HG03064 (cell line): ENCODE measurements at regions not wholly inside any gene's neighbourhood (a gene's known extent, or its start where the extent isn't known, plus 50 kb on each side); places are given as distances from the start of the nearest gene placed in this dataset.

Experiments
- ATAC-seq: cut with Tn5 transposase; IDR thresholded peaks from one replicate; pipeline ENCODE4 v1.9.1; 2021; ENCODE audit warnings: low read depth; ENCODE audit not compliant: unreplicated experiment

- no peak for ATAC-seq
Observed at GRCh38 chr18:60753753-60754152, 381.2 kb upstream of the MC4R start.

- no peak for ATAC-seq
Observed at GRCh38 chr18:60754413-60755009, 381.9 kb upstream of the MC4R start.

GRCh38 chr18:60755134-60755533 is 382.6 kb upstream of the MC4R start:
- ATAC-seq, result no peak

- no peak for ATAC-seq
Observed at GRCh38 chr18:60775978-60776377, 403.4 kb upstream of the MC4R start.

DNA sequence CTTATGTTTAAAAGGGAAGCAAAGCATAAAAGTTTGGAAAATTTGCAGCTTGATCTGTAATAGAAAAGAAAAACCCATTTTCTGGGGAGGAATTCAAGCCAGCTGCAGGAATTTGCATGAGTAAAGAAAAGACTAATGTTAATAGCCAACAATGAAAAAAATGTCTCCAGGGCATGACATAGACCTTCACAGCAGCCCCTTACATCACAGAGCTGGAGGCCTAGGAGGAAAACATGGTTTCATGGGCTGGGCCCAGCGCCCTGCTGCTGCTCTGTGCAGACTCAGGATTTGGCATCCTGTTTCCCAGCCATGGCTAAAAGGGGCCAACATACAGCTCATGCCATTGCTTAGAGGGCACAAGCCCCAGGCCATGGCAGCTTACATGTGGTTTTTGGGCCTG is 411.6 kb upstream of the MC4R start:
- ATAC-seq, result no peak

DNA sequence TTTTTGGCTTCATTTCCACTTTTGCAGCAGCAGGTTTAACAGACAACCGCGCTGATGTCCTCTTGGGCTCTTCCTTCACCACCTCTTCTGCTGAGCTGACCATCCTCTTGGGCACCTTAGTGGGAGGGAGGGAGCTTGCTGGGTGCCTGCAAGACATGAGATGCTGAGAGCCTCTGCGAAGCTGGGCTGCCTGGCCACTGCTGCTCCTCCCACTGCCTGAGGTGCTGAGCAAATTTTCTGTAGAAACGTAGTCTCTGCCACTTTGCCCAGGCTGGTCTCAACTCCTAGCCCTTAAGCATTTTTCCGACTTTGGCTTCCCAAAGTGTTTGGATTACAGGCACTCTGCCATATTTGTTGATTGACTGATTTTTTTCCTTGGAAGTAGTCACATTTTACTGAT is 422.2 kb upstream of the MC4R start:
- ATAC-seq, result no peak

DNA sequence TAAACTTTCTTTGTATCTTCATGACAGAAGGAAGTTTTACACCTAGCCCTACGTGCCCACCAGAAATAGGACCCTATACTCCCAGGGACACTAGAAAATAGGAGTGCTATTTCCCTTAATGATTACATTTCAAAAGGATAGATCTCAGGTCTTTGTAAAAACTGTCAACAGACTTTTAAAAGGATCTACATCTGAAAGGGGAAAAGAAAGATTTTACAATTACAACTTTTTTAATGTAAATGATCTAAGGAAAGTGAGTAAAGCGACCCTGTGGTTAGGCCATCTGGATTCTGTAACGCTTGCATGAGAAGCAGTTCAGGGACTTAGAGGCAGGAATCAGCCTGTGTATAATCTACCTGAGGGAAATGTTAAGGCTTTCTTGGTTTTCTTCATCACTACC is 431.8 kb upstream of the MC4R start:
- ATAC-seq, result no peak

- ATAC-seq, result no peak
Observed at GRCh38 chr18:60809937-60810336, 437.4 kb upstream of the MC4R start.

GRCh38 chr18:60812921-60813320 is 440.3 kb upstream of the MC4R start:
- ATAC-seq, result no peak

- no peak for ATAC-seq
Observed at GRCh38 chr18:60826346-60826745, 453.8 kb upstream of the MC4R start.

GRCh38 chr18:60831971-60832370 is 459.4 kb upstream of the MC4R start:
- no peak for ATAC-seq

GRCh38 chr18:60838677-60839076 is 466.1 kb upstream of the MC4R start:
- no peak for ATAC-seq

- ATAC-seq, result no peak
Observed at GRCh38 chr18:60846396-60846795, 473.8 kb upstream of the MC4R start.

DNA sequence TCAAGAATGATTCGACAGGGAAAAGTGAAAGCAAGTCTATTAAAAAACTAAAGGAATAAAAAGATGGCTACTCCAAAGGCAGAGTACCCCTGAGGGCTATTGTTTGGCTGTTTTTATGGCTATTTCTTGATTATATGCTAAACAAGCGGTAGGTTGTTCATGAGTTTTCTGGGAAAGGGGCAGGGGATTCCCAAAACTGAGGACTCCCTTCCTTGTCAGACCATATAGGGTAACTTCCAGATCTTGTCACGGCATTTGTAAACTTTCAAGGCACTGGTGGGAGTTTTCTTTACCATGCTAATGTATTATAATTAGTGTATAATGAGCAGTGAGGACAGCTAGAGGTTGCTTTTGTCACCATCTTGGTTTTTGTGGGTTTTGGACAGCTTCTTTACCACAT is 474.9 kb upstream of the MC4R start:
- ATAC-seq, result no peak

GRCh38 chr18:60861575-60861974 is 471.7 kb upstream of the CDH20 start:
- no peak for ATAC-seq

DNA sequence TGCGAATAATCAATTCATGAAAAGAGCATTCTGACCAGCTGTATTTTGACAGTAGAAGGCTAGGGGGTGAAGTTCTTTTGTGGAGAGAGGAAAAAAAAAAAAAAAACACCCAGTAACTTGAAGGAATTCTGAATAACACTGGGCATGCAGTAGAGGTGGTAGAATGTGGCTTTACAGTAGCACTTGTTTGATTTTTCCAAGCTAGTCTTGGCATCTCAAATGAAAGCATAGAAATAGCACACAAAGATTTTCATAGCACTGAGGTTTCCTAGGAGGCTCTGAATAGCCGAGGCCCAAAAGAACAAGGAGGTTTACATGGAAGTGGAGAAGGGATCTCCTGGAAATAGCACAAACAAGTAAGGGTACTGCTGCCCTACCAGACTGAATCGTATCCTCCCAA is 470.2 kb upstream of the CDH20 start:
- ATAC-seq, result no peak

DNA sequence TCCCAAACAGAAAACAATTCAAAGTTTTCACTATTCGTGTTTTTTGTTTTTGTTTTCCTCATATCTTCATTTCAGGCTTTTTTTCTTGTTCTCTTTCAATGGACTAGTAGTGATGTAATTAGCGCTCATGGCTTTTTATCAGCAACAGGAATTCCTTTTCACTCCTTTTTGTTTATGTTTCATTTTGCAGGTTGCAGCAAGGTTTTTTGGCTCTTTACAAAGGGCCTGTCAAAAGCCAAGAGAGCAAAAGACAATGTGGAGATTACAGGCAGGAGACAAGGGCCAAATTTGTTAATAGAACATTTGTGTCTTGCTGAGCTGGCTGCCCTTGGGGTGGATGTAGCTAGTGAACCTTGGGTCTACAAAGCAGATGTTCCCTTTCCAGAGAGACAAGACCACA is 467.4 kb upstream of the CDH20 start:
- ATAC-seq, result no peak

DNA sequence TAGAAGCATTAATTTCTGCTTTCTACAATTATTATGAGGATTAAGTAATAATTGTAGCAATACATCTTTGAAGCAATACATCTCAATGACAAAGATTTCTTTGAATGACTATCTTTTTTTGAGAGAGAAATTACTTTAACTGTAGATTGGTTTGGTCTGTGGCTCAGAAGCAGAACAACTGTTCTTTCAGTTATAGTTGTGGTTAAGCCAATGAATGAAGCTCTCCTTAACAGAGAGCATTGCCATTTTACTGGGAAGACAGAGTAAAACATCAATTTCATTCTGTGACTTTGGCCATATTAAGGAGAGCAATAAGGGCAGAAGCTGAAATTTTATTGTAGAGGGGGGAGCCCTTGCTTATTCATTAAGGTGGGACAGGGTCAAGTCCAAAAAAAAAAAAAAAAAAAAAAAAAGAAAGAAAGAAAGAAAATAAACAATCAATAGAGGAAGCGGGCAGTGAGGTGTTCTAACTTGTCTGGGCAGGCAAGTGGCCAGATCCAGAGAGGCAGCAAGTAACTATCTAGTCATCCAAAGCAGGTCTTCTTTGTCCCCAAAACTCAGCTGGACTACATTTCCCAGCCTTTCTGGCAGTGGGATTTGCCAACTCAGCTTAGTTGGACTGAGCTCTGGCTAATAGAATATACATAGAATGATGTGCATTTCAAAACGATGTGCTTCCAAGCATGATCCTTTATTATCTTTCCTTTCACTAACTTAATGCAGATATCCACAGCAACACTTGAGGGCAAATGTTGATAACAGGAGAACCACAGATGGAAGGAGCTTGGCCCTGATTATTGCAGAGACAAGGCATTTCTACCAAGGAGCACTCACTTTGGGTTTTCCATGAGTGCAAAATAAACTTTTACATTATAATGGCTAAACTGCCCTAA is 462.7 kb upstream of the CDH20 start:
- ATAC-seq, result no peak

DNA sequence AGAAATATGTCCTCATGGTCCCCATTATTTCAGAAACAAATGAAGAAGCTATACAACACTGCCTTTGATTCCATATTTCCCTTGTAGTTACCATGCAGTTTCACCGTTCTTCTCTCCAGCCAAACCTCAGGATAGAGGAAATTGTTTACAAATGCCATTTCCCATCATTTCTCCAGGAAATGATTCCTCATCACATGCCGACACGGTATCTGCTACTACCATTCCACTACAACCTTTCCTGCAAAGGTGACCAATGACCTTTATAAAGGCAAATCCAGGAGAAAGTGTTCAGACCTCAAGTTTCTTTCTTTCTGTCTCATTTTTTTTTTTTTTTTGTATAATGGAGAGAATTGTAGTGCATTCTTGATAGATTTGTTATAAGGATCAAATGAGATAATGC is 460.8 kb upstream of the CDH20 start:
- ATAC-seq, result no peak

GRCh38 chr18:60873708-60874107 is 459.5 kb upstream of the CDH20 start:
- ATAC-seq, result no peak

GRCh38 chr18:60875957-60876507 is 457.2 kb upstream of the CDH20 start:
- ATAC-seq, result no peak

GRCh38 chr18:60880184-60880583 is 453.0 kb upstream of the CDH20 start:
- ATAC-seq, result no peak
